ENCODE measurements at regions not wholly inside any gene's neighbourhood (a gene's known extent, or its start where the extent isn't known, plus 50 kb on each side); places are given as distances from the start of the nearest gene placed in this dataset.
A peak's percentile ranks its signal among the peaks of the same experiment; 100 is the strongest.

GRCh38 chr22:48739348-48740085 lies 1088.2 kb downstream of the BRD1 start:
- peak in 2 of 5 donors; percentile 5 to 13 for DNase-seq
- WGBS, 3 donors = 80 to 90% (median 82%) methylated on average over 23 of the region's 23 CpGs
- Histone ChIP-seq H3K27ac (no peak overlapping the region), H3K9me3 (no peaks in the 10 kb centered on the region), H3K4me3 (no peak overlapping the region), H3K4me1 (ENCODE audit: insufficient read depth) (no peaks in the 10 kb centered on the region), H3K36me3 (no peaks in the 10 kb centered on the region), H3K27me3 (no peaks in the 10 kb centered on the region)
- no peak for TF ChIP-seq EP300 (IDR thresholded peaks at IDR 0.05)
- no peak for TF ChIP-seq CTCF (IDR thresholded peaks at IDR 0.05)
- no peak for TF ChIP-seq POLR2A (IDR thresholded peaks at IDR 0.05)
- intact Hi-C loops (cut with DNase I) = no loop called here

GRCh38 chr22:48738204-48738980 lies 1089.3 kb downstream of the BRD1 start:
- DNase-seq = peak in 1 of 5 donors; percentile 20
- intact Hi-C loops (cut with DNase I) = no loop called here
- no peak overlapping the region for H3K4me3 ChIP-seq
- H3K27me3 ChIP-seq = no peaks in the 10 kb centered on the region
- WGBS, 3 donors = 82 to 94% (median 84%) methylated on average over 20 of the region's 20 CpGs
- H3K36me3 ChIP-seq = no peaks in the 10 kb centered on the region
- no peak overlapping the region for H3K27ac ChIP-seq
- TF ChIP-seq POLR2A (IDR thresholded peaks at IDR 0.05) (no peak), EP300 (IDR thresholded peaks at IDR 0.05) (no peak), CTCF (IDR thresholded peaks at IDR 0.05) (no peak)
- no peaks in the 10 kb centered on the region for H3K9me3 ChIP-seq
- no peaks in the 10 kb centered on the region for H3K4me1 ChIP-seq (ENCODE audit: insufficient read depth)

GRCh38 chr22:48737461-48738203 lies 1090.0 kb downstream of the BRD1 start:
- H3K36me3 ChIP-seq = no peaks in the 10 kb centered on the region
- H3K9me3 ChIP-seq = no peaks in the 10 kb centered on the region
- no peak overlapping the region for H3K27ac ChIP-seq
- WGBS, 3 donors = 81 to 89% (median 82%) methylated on average over 22 of the region's 22 CpGs
- no peak overlapping the region for H3K4me3 ChIP-seq
- H3K27me3 ChIP-seq = no peaks in the 10 kb centered on the region
- DNase-seq = no peak
- TF ChIP-seq CTCF (IDR thresholded peaks at IDR 0.05) (no peak), EP300 (IDR thresholded peaks at IDR 0.05) (no peak), POLR2A (IDR thresholded peaks at IDR 0.05) (no peak)
- intact Hi-C loops (cut with DNase I) = no loop called here
- no peaks in the 10 kb centered on the region for H3K4me1 ChIP-seq (ENCODE audit: insufficient read depth)

- intact Hi-C loops (cut with DNase I) = no loop called here
- WGBS, 3 donors = 85 to 90% (median 85%) methylated on average over 29 of the region's 29 CpGs
- Histone ChIP-seq H3K36me3 (no peaks in the 10 kb centered on the region), H3K9me3 (no peaks in the 10 kb centered on the region), H3K27me3 (no peaks in the 10 kb centered on the region), H3K4me1 (ENCODE audit: insufficient read depth) (no peaks in the 10 kb centered on the region), H3K27ac (no peak overlapping the region), H3K4me3 (no peak overlapping the region)
- TF ChIP-seq EP300 (IDR thresholded peaks at IDR 0.05) (no peak), POLR2A (IDR thresholded peaks at IDR 0.05) (no peak), CTCF (IDR thresholded peaks at IDR 0.05) (no peak)
- no peak for DNase-seq
Observed at GRCh38 chr22:48736593-48737460, 1090.8 kb downstream of the BRD1 start.
